Panc1 (cell line): ENCODE measurements at regions not wholly inside any gene's neighbourhood (a gene's known extent, or its start where the extent isn't known, plus 50 kb on each side); places are given as distances from the start of the nearest gene placed in this dataset.

ENCODE experiments used
- TCF7L2 ChIP-seq: IDR thresholded peaks from 2 replicates; pipeline ENCODE4 v1.6.1; 2011; ENCODE audit warnings: mild to moderate bottlenecking, low read depth, low read length, inconsistent platforms
- TF ChIP-seq, protein P1 (sequence below): fragments of 450-650 bp; IDR thresholded peaks from 2 replicates; pipeline ENCODE4 v1.5.1; 2017; ENCODE audit warnings: mild to moderate bottlenecking

- TF ChIP-seq, protein P1, sequence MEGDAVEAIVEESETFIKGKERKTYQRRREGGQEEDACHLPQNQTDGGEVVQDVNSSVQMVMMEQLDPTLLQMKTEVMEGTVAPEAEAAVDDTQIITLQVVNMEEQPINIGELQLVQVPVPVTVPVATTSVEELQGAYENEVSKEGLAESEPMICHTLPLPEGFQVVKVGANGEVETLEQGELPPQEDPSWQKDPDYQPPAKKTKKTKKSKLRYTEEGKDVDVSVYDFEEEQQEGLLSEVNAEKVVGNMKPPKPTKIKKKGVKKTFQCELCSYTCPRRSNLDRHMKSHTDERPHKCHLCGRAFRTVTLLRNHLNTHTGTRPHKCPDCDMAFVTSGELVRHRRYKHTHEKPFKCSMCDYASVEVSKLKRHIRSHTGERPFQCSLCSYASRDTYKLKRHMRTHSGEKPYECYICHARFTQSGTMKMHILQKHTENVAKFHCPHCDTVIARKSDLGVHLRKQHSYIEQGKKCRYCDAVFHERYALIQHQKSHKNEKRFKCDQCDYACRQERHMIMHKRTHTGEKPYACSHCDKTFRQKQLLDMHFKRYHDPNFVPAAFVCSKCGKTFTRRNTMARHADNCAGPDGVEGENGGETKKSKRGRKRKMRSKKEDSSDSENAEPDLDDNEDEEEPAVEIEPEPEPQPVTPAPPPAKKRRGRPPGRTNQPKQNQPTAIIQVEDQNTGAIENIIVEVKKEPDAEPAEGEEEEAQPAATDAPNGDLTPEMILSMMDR = no peak
- TF ChIP-seq TCF7L2 = no peak
These were observed 146.1 kb upstream of the LMO4 start for GRCh38 chr1:87182611-87183010.
